ENCODE measurements at regions not wholly inside any gene's neighbourhood (a gene's known extent, or its start where the extent isn't known, plus 50 kb on each side); places are given as distances from the start of the nearest gene placed in this dataset.

GRCh38 chr1:232310541-232310940 lies 319.4 kb downstream of the SIPA1L2 start:
- Histone ChIP-seq H3K4me1 (ENCODE audit: insufficient read depth, low read length) (peaks cover 7% of the 10 kb centered on the region; the same call in 1 of the 2 replicates), H3K4me3 (ENCODE audit: low read length) (no peak overlapping the region), H4K20me1 (ENCODE audit: low read length) (no peaks in the 10 kb centered on the region), H3K9ac (ENCODE audit: low read length) (no peak overlapping the region), H3K4me2 (ENCODE audit: low read length) (no peak overlapping the region), H3K9me3 (ENCODE audit: low read length) (no peaks in the 10 kb centered on the region), H3K27me3 (ENCODE audit: low read length) (no peaks in the 10 kb centered on the region), H3F3A (ENCODE audit: low read length, unreplicated experiment) (no peaks in the 10 kb centered on the region), H3K79me2 (ENCODE audit: low read length) (no peaks in the 10 kb centered on the region), H3K27ac (ENCODE audit: low read length) (no peak overlapping the region), H2AFZ (ENCODE audit: low read length) (no peak overlapping the region), H3K36me3 (ENCODE audit: low read depth, low read length) (no peaks in the 10 kb centered on the region), H3K9me2 (replicated peaks; ENCODE audit: low read length) (no peaks in the 10 kb centered on the region)
- DNase-seq = no peak
- ATAC-seq = no peak
- ChIA-PET POLR2A (ENCODE audit: unreplicated experiment) (no interaction called here), CTCF (no interaction called here)
- TF ChIP-seq EZH2phosphoT487 (IDR thresholded peaks at IDR 0.05; ENCODE audit: borderline replicate concordance, low read length) (no peak), CTCF (conservative IDR thresholded peaks at IDR 0.05; ENCODE audit: low read depth, low read length) (no peak), EZH2 (IDR thresholded peaks at IDR 0.05; ENCODE audit: low read length, unreplicated experiment) (no peak)
- intact Hi-C loops (cut with micrococcal nuclease) = no loop called here
- no TSS peak for BruUV-seq (replicated peaks)

- Histone ChIP-seq H3K27ac (ENCODE audit: low read length) (no peak overlapping the region), H3K4me1 (ENCODE audit: insufficient read depth, low read length) (peaks cover 14% of the 10 kb centered on the region; the same call in 1 of the 2 replicates), H2AFZ (ENCODE audit: low read length) (no peak overlapping the region), H3K9me3 (ENCODE audit: low read length) (no peaks in the 10 kb centered on the region), H3K4me3 (ENCODE audit: low read length) (no peak overlapping the region), H3K9ac (ENCODE audit: low read length) (no peak overlapping the region), H3F3A (ENCODE audit: low read length, unreplicated experiment) (no peaks in the 10 kb centered on the region), H3K27me3 (ENCODE audit: low read length) (no peaks in the 10 kb centered on the region), H3K36me3 (ENCODE audit: low read depth, low read length) (no peaks in the 10 kb centered on the region), H3K79me2 (ENCODE audit: low read length) (no peaks in the 10 kb centered on the region), H4K20me1 (ENCODE audit: low read length) (no peaks in the 10 kb centered on the region), H3K9me2 (replicated peaks; ENCODE audit: low read length) (no peaks in the 10 kb centered on the region), H3K4me2 (ENCODE audit: low read length) (no peak overlapping the region)
- intact Hi-C loops (cut with micrococcal nuclease) = no loop called here
- POLR2A ChIA-PET (ENCODE audit: unreplicated experiment) = no interaction called here
- BruUV-seq (replicated peaks) = no TSS peak
- ATAC-seq (no peak), DNase-seq (no peak)
- no peak for TF ChIP-seq CTCF (conservative IDR thresholded peaks at IDR 0.05; ENCODE audit: low read depth, low read length)
- TF ChIP-seq EZH2phosphoT487 (IDR thresholded peaks at IDR 0.05; ENCODE audit: borderline replicate concordance, low read length) = no peak
- no peak for TF ChIP-seq EZH2 (IDR thresholded peaks at IDR 0.05; ENCODE audit: low read length, unreplicated experiment)
- CTCF ChIA-PET = no interaction called here
These were observed 321.3 kb downstream of the SIPA1L2 start for GRCh38 chr1:232308616-232309015.

GRCh38 chr1:232307296-232308017 lies 322.5 kb downstream of the SIPA1L2 start:
- H3F3A ChIP-seq (ENCODE audit: low read length, unreplicated experiment) = no peaks in the 10 kb centered on the region
- H3K27ac ChIP-seq (ENCODE audit: low read length) = no peak overlapping the region
- no peaks in the 10 kb centered on the region for H3K9me3 ChIP-seq (ENCODE audit: low read length)
- no peaks in the 10 kb centered on the region for H4K20me1 ChIP-seq (ENCODE audit: low read length)
- ChIA-PET POLR2A (ENCODE audit: unreplicated experiment) (interaction anchor here (0.6 kb wide), 1 partner anchor 98 kb away, joined by 8 read pairs; no protein-coding TSS in a partner anchor), CTCF (interaction anchor here (0.6 kb wide), 1 partner anchor 48 kb away, joined by 9 read pairs; no protein-coding TSS in a partner anchor)
- H3K9me2 ChIP-seq (replicated peaks; ENCODE audit: low read length) = no peaks in the 10 kb centered on the region
- peaks cover 14% of the 10 kb centered on the region; the same call in 1 of the 2 replicates for H3K4me1 ChIP-seq (ENCODE audit: insufficient read depth, low read length)
- no peak overlapping the region for H3K4me2 ChIP-seq (ENCODE audit: low read length)
- TF ChIP-seq EZH2phosphoT487 (IDR thresholded peaks at IDR 0.05; ENCODE audit: borderline replicate concordance, low read length) = no peak
- TF ChIP-seq CTCF (conservative IDR thresholded peaks at IDR 0.05; ENCODE audit: low read depth, low read length) = no peak
- TF ChIP-seq EZH2 (IDR thresholded peaks at IDR 0.05; ENCODE audit: low read length, unreplicated experiment) = no peak
- no TSS peak for BruUV-seq (replicated peaks)
- H3K79me2 ChIP-seq (ENCODE audit: low read length) = no peaks in the 10 kb centered on the region
- intact Hi-C loops (cut with micrococcal nuclease) = no loop called here
- no peak overlapping the region for H2AFZ ChIP-seq (ENCODE audit: low read length)
- ATAC-seq (no peak), DNase-seq (no peak)
- no peaks in the 10 kb centered on the region for H3K36me3 ChIP-seq (ENCODE audit: low read depth, low read length)
- H3K27me3 ChIP-seq (ENCODE audit: low read length) = no peaks in the 10 kb centered on the region
- H3K9ac ChIP-seq (ENCODE audit: low read length) = no peak overlapping the region
- no peak overlapping the region for H3K4me3 ChIP-seq (ENCODE audit: low read length)

Data from PC-3 (cell line).